Testis (tissue), 2 donors: ENCODE measurements at regions not wholly inside any gene's neighbourhood (a gene's known extent, or its start where the extent isn't known, plus 50 kb on each side); places are given as distances from the start of the nearest gene placed in this dataset.

Experiments used
- DNase-seq: peaks from one replicate; pipeline ENCODE4 v3.0.0-alpha.2; 2019
- H3K27ac ChIP-seq, 2 donors: fragments of 200-600 bp; sonication (generic); one replicate each; pipeline ENCODE4 v1.5.1; 2019
- H3K27me3 ChIP-seq: fragments of 200-600 bp; sonication (generic); one replicate; pipeline ENCODE4 v1.5.1; 2019
- H3K36me3 ChIP-seq: fragments of 200-600 bp; sonication (generic); one replicate; pipeline ENCODE4 v1.5.1; 2017; ENCODE audit warnings: low read depth; ENCODE audit errors: missing control alignments
- H3K4me1 ChIP-seq: fragments of 200-600 bp; sonication (generic); one replicate; pipeline ENCODE4 v1.5.1; 2019
- H3K4me3 ChIP-seq, 2 donors: fragments of 200-600 bp; sonication (generic); one replicate each; pipeline ENCODE4 v1.5.1; 2017 to 2019
- H3K9me3 ChIP-seq: fragments of 200-600 bp; sonication (generic); one replicate; pipeline ENCODE4 v1.5.1; 2017
- POLR2A ChIP-seq: fragments of 450-650 bp; IDR thresholded peaks from one replicate; pipeline ENCODE4 v1.6.1; 2017; ENCODE audit warnings: antibody characterized with exemption, mild to moderate bottlenecking, moderate library complexity
- WGBS, 2 donors: methylation state at CpG; one replicate each; pipeline ENCODE4 v1.1.5; 2018; 5-methylcytosine and 5-hydroxymethylcytosine counted together
- intact Hi-C: fragments of 100-400 bp; cut with DNase I; formaldehyde crosslinking; loops from one replicate; pipeline ENCODE4 v1.15.1; 2023; ENCODE audit warnings: low total_unique reads
- TF ChIP-seq, protein P1 (sequence below), 3 experiments: fragments of 450-650 bp in 2 of 3; fragments of 200-600 bp in 1 of 3; sonication (generic) in 1 of 3; IDR thresholded peaks; one replicate each; pipeline ENCODE4 v1.5.1; 2016 to 2019; ENCODE audit warnings: antibody characterized with exemption in 3 of 3, mild to moderate bottlenecking in 2 of 3, moderate library complexity in 1 of 3

GRCh38 chr22:49235463-49236300 is 592.0 kb downstream of the BRD1 start:
- no peak overlapping the region for H3K27ac ChIP-seq
- peak; percentile 1 for DNase-seq
- no peaks in the 10 kb centered on the region for H3K4me1 ChIP-seq
- WGBS, 2 donors, result 63 to 69% methylated on average over 10 to 13 of the region's 13 CpGs
- H3K27me3 ChIP-seq, result no peaks in the 10 kb centered on the region
- no peaks in the 10 kb centered on the region for H3K36me3 ChIP-seq
- intact Hi-C loops, result no loop called here
- no peaks in the 10 kb centered on the region for H3K9me3 ChIP-seq
- TF ChIP-seq, protein P1, sequence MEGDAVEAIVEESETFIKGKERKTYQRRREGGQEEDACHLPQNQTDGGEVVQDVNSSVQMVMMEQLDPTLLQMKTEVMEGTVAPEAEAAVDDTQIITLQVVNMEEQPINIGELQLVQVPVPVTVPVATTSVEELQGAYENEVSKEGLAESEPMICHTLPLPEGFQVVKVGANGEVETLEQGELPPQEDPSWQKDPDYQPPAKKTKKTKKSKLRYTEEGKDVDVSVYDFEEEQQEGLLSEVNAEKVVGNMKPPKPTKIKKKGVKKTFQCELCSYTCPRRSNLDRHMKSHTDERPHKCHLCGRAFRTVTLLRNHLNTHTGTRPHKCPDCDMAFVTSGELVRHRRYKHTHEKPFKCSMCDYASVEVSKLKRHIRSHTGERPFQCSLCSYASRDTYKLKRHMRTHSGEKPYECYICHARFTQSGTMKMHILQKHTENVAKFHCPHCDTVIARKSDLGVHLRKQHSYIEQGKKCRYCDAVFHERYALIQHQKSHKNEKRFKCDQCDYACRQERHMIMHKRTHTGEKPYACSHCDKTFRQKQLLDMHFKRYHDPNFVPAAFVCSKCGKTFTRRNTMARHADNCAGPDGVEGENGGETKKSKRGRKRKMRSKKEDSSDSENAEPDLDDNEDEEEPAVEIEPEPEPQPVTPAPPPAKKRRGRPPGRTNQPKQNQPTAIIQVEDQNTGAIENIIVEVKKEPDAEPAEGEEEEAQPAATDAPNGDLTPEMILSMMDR (IDR thresholded peaks at IDR 0.05), result no peak
- no peak for TF ChIP-seq POLR2A
- no peak overlapping the region for H3K4me3 ChIP-seq

GRCh38 chr22:49234459-49234858 is 593.2 kb downstream of the BRD1 start:
- TF ChIP-seq, protein P1 (IDR thresholded peaks at IDR 0.05), result no peak
- no peak for TF ChIP-seq POLR2A
- Histone ChIP-seq H3K9me3 (no peaks in the 10 kb centered on the region), H3K4me3 (no peak overlapping the region), H3K27me3 (no peaks in the 10 kb centered on the region), H3K36me3 (no peaks in the 10 kb centered on the region), H3K4me1 (no peaks in the 10 kb centered on the region), H3K27ac (no peak overlapping the region)
- intact Hi-C loops, result no loop called here
- WGBS, 2 donors, result 94% methylated on average over 3 of the region's 3 CpGs; no CpG with 5 or more reads in 1 of the 2 donors
- DNase-seq, result peak; percentile 5

DNA sequence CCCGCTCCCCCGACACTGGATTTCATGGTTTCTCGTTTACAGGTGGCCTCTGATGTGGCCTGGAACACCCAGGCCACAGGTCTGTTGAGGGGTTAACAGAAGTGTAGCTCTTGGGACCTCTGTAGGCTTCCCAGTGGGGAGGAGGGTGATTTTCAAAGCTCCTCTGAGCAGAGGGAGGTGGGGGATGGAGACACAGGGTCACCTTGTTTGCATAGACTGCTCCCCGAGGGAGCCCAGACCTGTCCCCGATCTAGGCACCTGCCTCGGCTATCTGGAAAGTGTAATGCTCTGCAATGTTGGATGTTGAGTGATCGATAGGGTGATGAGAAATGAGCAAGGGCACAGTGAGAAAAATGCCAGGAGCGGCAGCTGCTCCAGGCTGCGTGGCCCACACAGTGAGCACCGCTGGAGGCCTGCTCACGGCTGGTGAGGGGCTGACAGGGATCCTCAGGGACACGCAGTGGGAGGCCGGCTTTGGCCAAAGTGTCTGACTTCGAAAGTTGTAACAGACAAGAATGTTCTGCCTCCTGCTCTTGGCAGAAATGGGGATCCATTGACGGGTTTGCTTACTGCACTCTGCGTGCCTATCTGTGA is 594.1 kb downstream of the BRD1 start:
- intact Hi-C loops, result no loop called here
- H3K4me1 ChIP-seq, result no peaks in the 10 kb centered on the region
- DNase-seq, result peak; percentile 4
- no peaks in the 10 kb centered on the region for H3K27me3 ChIP-seq
- TF ChIP-seq, protein P1 (IDR thresholded peaks at IDR 0.05), result no peak
- TF ChIP-seq POLR2A, result no peak
- H3K27ac ChIP-seq, result no peak overlapping the region
- no peak overlapping the region for H3K4me3 ChIP-seq
- 79 to 82% methylated on average over 12 to 16 of the region's 16 CpGs for WGBS, 2 donors
- no peaks in the 10 kb centered on the region for H3K9me3 ChIP-seq
- H3K36me3 ChIP-seq, result no peaks in the 10 kb centered on the region

DNA sequence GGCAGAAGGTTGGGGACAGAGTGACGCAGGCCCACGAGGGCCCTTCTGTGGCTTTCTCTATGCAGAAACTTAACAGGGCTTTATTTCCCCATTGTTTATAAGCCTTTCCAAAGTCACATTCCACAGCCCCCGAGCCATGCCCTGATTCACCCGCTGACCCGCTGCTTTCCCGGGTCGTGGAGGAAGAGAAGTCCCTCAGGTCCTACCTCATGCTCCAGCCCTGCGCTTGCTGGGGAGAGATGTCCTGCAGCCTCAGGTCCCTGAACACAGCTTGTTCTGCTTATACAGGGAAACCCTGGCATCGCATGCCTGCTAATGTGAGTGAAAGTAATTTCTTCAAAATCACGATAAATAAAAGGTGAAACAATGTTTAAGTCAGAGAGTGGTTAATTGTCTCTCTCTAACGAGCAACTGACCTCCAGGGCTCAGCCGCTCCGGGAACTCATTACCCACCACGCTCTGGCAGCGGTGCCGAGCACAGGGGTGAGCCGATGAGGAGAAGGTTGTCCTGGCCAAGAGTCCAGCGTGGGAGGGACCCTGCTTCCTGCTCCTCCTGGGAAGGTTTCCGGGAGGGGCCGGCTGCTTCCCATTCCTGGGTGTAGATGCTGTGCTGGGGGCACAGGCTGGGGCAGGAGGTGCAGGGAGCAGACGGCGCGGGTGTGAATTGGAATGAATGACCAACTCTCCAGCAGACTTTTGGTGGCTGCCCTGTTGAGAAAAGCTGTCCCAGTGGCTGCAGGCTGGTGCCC is 595.2 kb downstream of the BRD1 start:
- Histone ChIP-seq H3K9me3 (no peaks in the 10 kb centered on the region), H3K36me3 (no peaks in the 10 kb centered on the region), H3K4me1 (no peaks in the 10 kb centered on the region), H3K27ac (no peak overlapping the region), H3K4me3 (no peak overlapping the region), H3K27me3 (no peaks in the 10 kb centered on the region)
- intact Hi-C loops, result no loop called here
- 45 to 52% methylated on average over 20 to 23 of the region's 23 CpGs for WGBS, 2 donors
- TF ChIP-seq, protein P1 (IDR thresholded peaks at IDR 0.05), result no peak
- TF ChIP-seq POLR2A, result no peak
- peak; percentile 8 for DNase-seq
